ENCODE measurements at regions not wholly inside any gene's neighbourhood (a gene's known extent, or its start where the extent isn't known, plus 50 kb on each side); places are given as distances from the start of the nearest gene placed in this dataset.
"Not testable (repeated sequence)": the region's sequence is repeated elsewhere in the genome, so short reads cannot be mapped to it uniquely, and the experiment has no call there.

- no peak for ATAC-seq
- no peaks in the 10 kb centered on the region for H3K9me3 ChIP-seq (ENCODE audit: control insufficient read depth, low read length)
- H3K4me1 ChIP-seq (ENCODE audit: control insufficient read depth, insufficient read depth, low read length): no peaks in the 10 kb centered on the region
- no peak for DNase-seq
- intact Hi-C loops (cut with DNase I): no loop called here
- H3K27me3 ChIP-seq (ENCODE audit: control insufficient read depth, insufficient read depth): no peaks in the 10 kb centered on the region
- H3K27ac ChIP-seq (ENCODE audit: low read length): no peak overlapping the region
- no peak overlapping the region for H3K4me3 ChIP-seq (ENCODE audit: low read length)
- 74% methylated on average over 2 of the region's 2 CpGs for WGBS
Measured at GRCh38 chr5:68114378-68115040, 101.0 kb upstream of the PIK3R1 start.

GRCh38 chr5:68112658-68113057 lies 102.9 kb upstream of the PIK3R1 start:
- Histone ChIP-seq H3K4me1 (ENCODE audit: control insufficient read depth, insufficient read depth, low read length) (no peaks in the 10 kb centered on the region), H3K27ac (ENCODE audit: low read length) (no peak overlapping the region), H3K27me3 (ENCODE audit: control insufficient read depth, insufficient read depth) (no peaks in the 10 kb centered on the region), H3K4me3 (ENCODE audit: low read length) (no peak overlapping the region), H3K9me3 (ENCODE audit: control insufficient read depth, low read length) (no peaks in the 10 kb centered on the region)
- WGBS: 96% methylated on average over 2 of the region's 2 CpGs
- intact Hi-C loops (cut with DNase I): no loop called here
- no peak for DNase-seq
- no peak for ATAC-seq

DNA sequence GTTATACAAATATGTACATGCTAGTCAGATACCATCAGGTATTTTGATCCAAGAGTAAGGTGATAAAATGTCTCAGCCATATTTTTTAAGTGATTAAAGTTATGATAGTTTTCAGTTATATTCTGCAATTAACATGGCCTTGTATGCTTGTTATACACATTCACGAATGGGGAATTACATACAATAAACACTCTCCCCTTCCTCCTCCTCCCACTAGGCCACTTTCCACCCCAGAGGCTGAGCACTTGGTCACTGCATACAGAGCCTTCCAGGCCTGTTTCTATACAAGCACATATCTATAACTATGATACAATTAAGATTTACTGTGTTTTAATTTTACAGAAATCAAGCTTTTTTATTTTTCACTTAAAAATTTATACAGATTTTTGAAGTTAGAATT lies 104.7 kb upstream of the PIK3R1 start:
- H3K27me3 ChIP-seq (ENCODE audit: control insufficient read depth, insufficient read depth): no peaks in the 10 kb centered on the region

GRCh38 chr5:68110264-68110663 lies 105.3 kb upstream of the PIK3R1 start:
- Histone ChIP-seq H3K27me3 (ENCODE audit: control insufficient read depth, insufficient read depth) (no peaks in the 10 kb centered on the region), H3K27ac (ENCODE audit: low read length) (no peak overlapping the region), H3K4me3 (ENCODE audit: low read length) (no peak overlapping the region), H3K9me3 (ENCODE audit: control insufficient read depth, low read length) (no peaks in the 10 kb centered on the region), H3K4me1 (ENCODE audit: control insufficient read depth, insufficient read depth, low read length) (no peaks in the 10 kb centered on the region)
- 80% methylated on average over 1 of the region's 1 CpG for WGBS
- no peak for DNase-seq
- no peak for ATAC-seq
- intact Hi-C loops (cut with DNase I): no loop called here

More for the DNA sequence above, 104.7 kb upstream of the PIK3R1 start:
- no peak overlapping the region for H3K4me3 ChIP-seq (ENCODE audit: low read length)
- DNase-seq (no peak), ATAC-seq (no peak)
- intact Hi-C loops (cut with DNase I): no loop called here
- H3K4me1 ChIP-seq (ENCODE audit: control insufficient read depth, insufficient read depth, low read length): no peaks in the 10 kb centered on the region
- H3K27ac ChIP-seq (ENCODE audit: low read length): no peak overlapping the region
- no peaks in the 10 kb centered on the region for H3K9me3 ChIP-seq (ENCODE audit: control insufficient read depth, low read length)
- 77% methylated on average over 1 of the region's 1 CpG for WGBS

DNA sequence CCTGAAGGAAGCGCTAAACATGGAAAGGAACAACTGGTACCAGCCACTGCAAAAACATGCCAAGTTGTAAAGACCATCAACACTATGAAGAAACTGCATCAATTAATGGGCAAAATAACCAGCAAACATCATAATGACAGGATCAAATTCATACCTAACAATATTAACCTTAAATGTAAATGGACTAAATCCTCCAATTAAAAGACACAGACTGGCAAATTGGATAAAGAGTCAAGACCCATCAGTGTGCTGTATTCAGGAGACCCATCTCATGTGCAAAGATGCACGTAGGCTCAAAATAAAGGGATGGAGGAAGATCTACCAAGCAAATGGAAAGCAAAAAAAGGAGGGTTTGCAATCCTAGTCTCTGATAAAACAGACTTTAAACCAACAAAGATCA lies 111.3 kb upstream of the PIK3R1 start:
- H3K27ac ChIP-seq (ENCODE audit: low read length); H3K27me3 ChIP-seq (ENCODE audit: control insufficient read depth, insufficient read depth); intact Hi-C loops (cut with DNase I); H3K9me3 ChIP-seq (ENCODE audit: control insufficient read depth, low read length); H3K4me1 ChIP-seq (ENCODE audit: control insufficient read depth, insufficient read depth, low read length); ATAC-seq; DNase-seq; H3K4me3 ChIP-seq (ENCODE audit: low read length): not testable (repeated sequence)
- 98% methylated on average over 2 of the region's 2 CpGs for WGBS

- DNase-seq; H3K4me1 ChIP-seq (ENCODE audit: control insufficient read depth, insufficient read depth, low read length); H3K27ac ChIP-seq (ENCODE audit: low read length); intact Hi-C loops (cut with DNase I); ATAC-seq; H3K27me3 ChIP-seq (ENCODE audit: control insufficient read depth, insufficient read depth); H3K4me3 ChIP-seq (ENCODE audit: low read length); H3K9me3 ChIP-seq (ENCODE audit: control insufficient read depth, low read length): not testable (repeated sequence)
- WGBS: 97% methylated on average over 4 of the region's 4 CpGs
Measured at GRCh38 chr5:68103297-68103696, 112.3 kb upstream of the PIK3R1 start.

DNA sequence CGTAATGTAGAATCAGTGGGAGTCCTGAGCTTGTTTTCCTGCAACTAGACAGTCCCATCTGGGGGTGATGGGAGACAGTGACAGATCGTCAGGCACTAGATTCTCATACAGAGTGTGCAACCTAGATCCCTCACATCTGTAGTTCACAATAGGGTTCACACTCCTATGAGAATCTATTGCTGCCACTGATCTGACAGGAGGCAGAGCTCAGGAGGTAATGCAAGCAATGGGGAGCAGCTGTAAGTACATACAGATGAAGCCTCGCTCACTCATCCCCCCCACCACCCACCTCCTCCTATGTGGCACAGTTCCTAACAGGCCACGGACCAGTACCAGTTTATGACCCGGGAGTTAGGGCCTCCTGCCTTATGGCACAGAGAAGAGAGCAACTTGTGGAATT lies 116.2 kb upstream of the PIK3R1 start:
- no peaks in the 10 kb centered on the region for H3K27me3 ChIP-seq (ENCODE audit: control insufficient read depth, insufficient read depth)
- no peak for ATAC-seq
- intact Hi-C loops (cut with DNase I): no loop called here
- 93% methylated on average over 5 of the region's 5 CpGs for WGBS
- no peak overlapping the region for H3K4me3 ChIP-seq (ENCODE audit: low read length)
- H3K4me1 ChIP-seq (ENCODE audit: control insufficient read depth, insufficient read depth, low read length): no peaks in the 10 kb centered on the region
- H3K9me3 ChIP-seq (ENCODE audit: control insufficient read depth, low read length): no peaks in the 10 kb centered on the region
- DNase-seq: no peak
- no peak overlapping the region for H3K27ac ChIP-seq (ENCODE audit: low read length)

- Histone ChIP-seq H3K4me3 (ENCODE audit: low read length) (no peak overlapping the region), H3K27ac (ENCODE audit: low read length) (no peak overlapping the region), H3K4me1 (ENCODE audit: control insufficient read depth, insufficient read depth, low read length) (no peaks in the 10 kb centered on the region), H3K27me3 (ENCODE audit: control insufficient read depth, insufficient read depth) (no peaks in the 10 kb centered on the region), H3K9me3 (ENCODE audit: control insufficient read depth, low read length) (no peaks in the 10 kb centered on the region)
- DNase-seq (no peak), ATAC-seq (no peak)
- WGBS: 90% methylated on average over 3 of the region's 3 CpGs
- intact Hi-C loops (cut with DNase I): no loop called here
Measured at GRCh38 chr5:68093455-68094159, 121.9 kb upstream of the PIK3R1 start.

- Histone ChIP-seq H3K27ac (ENCODE audit: low read length) (no peak overlapping the region), H3K27me3 (ENCODE audit: control insufficient read depth, insufficient read depth) (no peaks in the 10 kb centered on the region), H3K4me1 (ENCODE audit: control insufficient read depth, insufficient read depth, low read length) (peaks cover 2% of the 10 kb centered on the region), H3K9me3 (ENCODE audit: control insufficient read depth, low read length) (no peaks in the 10 kb centered on the region), H3K4me3 (ENCODE audit: low read length) (no peak overlapping the region)
- no peak for DNase-seq
- intact Hi-C loops (cut with DNase I): loop anchor here in 1 of 4 donors (10.0 kb wide), 1 partner anchor 126 kb away; the partner anchor contains the start of gene PIK3R1
- WGBS: 69% methylated on average over 3 of the region's 3 CpGs
- ATAC-seq: peak in 1 of 2 donors; percentile 51
Measured at GRCh38 chr5:68088302-68088701, 127.3 kb upstream of the PIK3R1 start.

- Histone ChIP-seq H3K27ac (ENCODE audit: low read length) (no peak overlapping the region), H3K4me3 (ENCODE audit: low read length) (no peak overlapping the region), H3K9me3 (ENCODE audit: control insufficient read depth, low read length) (no peaks in the 10 kb centered on the region), H3K27me3 (ENCODE audit: control insufficient read depth, insufficient read depth) (no peaks in the 10 kb centered on the region), H3K4me1 (ENCODE audit: control insufficient read depth, insufficient read depth, low read length) (peaks cover 2% of the 10 kb centered on the region)
- no peak for DNase-seq
- 41% methylated on average over 3 of the region's 3 CpGs for WGBS
- peak; percentile 32 to 58 for ATAC-seq
- intact Hi-C loops (cut with DNase I): loop anchor here in 1 of 4 donors (10.0 kb wide), 1 partner anchor 127 kb away; the partner anchor contains the start of gene PIK3R1
Measured at GRCh38 chr5:68087866-68088265, 127.7 kb upstream of the PIK3R1 start.

DNA sequence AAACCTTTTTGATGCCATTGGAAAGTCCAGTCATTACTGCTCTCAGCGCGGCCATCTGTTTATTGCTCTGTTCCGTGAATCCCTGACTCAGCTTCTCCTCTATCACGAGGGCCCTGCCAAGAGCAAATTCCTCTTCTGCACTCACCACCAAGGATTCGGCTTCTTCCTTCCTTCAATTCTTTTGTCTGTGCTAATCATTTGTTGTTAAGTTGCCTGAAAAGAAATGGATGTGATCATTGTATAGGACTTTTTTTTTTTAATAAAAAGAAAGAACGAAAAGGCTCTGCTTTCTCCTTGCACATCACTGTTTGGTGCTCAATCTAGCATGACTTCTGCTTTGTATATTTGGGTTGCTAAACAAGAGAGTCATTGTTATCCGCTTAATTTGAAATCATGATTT lies 128.7 kb upstream of the PIK3R1 start:
- Histone ChIP-seq H3K9me3 (ENCODE audit: control insufficient read depth, low read length) (no peaks in the 10 kb centered on the region), H3K4me3 (ENCODE audit: low read length) (no peak overlapping the region), H3K4me1 (ENCODE audit: control insufficient read depth, insufficient read depth, low read length) (peaks cover 2% of the 10 kb centered on the region), H3K27ac (ENCODE audit: low read length) (no peak overlapping the region), H3K27me3 (ENCODE audit: control insufficient read depth, insufficient read depth) (no peaks in the 10 kb centered on the region)
- 40% methylated on average over 7 of the region's 7 CpGs for WGBS
- DNase-seq (peak in 2 of 3 donors; percentile 32 to 62), ATAC-seq (peak; percentile 64 to 70)
- intact Hi-C loops (cut with DNase I): loop anchor here in 1 of 4 donors (10.0 kb wide), 1 partner anchor 128 kb away; the partner anchor contains the start of gene PIK3R1

All from right cardiac atrium (tissue), 5 donors.